ENCODE measurements at regions not wholly inside any gene's neighbourhood (a gene's known extent, or its start where the extent isn't known, plus 50 kb on each side); places are given as distances from the start of the nearest gene placed in this dataset.

DNA sequence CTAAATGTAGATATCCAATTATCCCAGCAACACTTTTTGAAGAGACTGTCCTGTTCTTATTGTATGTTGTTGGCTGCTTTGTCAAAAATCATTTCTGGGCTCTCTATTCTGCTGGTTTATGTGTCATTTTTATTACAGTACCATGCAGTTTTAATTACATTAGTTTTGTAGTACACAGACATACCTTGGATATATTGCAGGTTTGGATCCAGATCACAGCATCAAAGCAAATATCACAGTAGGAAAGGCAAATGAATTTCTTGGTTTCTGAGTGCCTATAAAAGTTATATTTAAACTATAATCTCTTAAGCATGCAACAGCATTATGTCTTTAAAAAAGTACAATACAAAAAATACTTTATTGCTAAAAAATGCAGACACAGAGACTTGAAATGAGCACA, 564.2 kb upstream of the MIR17HG start:
- TF ChIP-seq, protein P1, sequence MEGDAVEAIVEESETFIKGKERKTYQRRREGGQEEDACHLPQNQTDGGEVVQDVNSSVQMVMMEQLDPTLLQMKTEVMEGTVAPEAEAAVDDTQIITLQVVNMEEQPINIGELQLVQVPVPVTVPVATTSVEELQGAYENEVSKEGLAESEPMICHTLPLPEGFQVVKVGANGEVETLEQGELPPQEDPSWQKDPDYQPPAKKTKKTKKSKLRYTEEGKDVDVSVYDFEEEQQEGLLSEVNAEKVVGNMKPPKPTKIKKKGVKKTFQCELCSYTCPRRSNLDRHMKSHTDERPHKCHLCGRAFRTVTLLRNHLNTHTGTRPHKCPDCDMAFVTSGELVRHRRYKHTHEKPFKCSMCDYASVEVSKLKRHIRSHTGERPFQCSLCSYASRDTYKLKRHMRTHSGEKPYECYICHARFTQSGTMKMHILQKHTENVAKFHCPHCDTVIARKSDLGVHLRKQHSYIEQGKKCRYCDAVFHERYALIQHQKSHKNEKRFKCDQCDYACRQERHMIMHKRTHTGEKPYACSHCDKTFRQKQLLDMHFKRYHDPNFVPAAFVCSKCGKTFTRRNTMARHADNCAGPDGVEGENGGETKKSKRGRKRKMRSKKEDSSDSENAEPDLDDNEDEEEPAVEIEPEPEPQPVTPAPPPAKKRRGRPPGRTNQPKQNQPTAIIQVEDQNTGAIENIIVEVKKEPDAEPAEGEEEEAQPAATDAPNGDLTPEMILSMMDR (IDR thresholded peaks at IDR 0.05): no peak
- no peak for TF ChIP-seq POLR2A (IDR thresholded peaks at IDR 0.05)
- no peaks in the 10 kb centered on the region for H3K27me3 ChIP-seq
- no peak overlapping the region for H3K27ac ChIP-seq
- DNase-seq: no peak
- no peaks in the 10 kb centered on the region for H3K4me1 ChIP-seq
- no peaks in the 10 kb centered on the region for H3K9me3 ChIP-seq
- no peak overlapping the region for H3K4me3 ChIP-seq (replicated peaks in 1 of 3)
- intact Hi-C loops (cut with DNase I): no loop called here
- no peaks in the 10 kb centered on the region for H3K36me3 ChIP-seq

DNA sequence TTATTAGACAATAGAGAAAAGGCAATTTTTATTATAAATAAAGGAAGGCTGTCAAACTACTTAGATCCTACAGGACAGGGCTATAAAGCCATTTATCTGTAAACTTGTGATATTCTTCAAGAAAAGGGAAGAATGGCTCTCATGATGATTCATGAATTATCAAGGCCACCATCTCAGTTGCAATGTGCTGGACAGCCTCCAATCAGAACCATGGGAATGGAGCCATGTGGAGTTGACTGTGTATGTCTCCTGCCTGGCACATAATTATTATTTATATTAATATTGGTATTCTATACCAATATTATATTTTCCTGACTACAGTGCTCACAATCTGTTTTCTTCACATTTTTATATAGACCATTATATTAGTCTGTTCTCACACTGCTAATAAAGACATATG, 560.5 kb upstream of the MIR17HG start:
- TF ChIP-seq, protein P1 (IDR thresholded peaks at IDR 0.05): no peak
- TF ChIP-seq POLR2A (IDR thresholded peaks at IDR 0.05): no peak
- no peaks in the 10 kb centered on the region for H3K27me3 ChIP-seq
- no peaks in the 10 kb centered on the region for H3K9me3 ChIP-seq
- H3K36me3 ChIP-seq: no peaks in the 10 kb centered on the region
- no peak for DNase-seq
- H3K4me1 ChIP-seq: no peaks in the 10 kb centered on the region
- intact Hi-C loops (cut with DNase I): no loop called here
- no peak overlapping the region for H3K4me3 ChIP-seq (replicated peaks in 1 of 3)
- no peak overlapping the region for H3K27ac ChIP-seq

DNA sequence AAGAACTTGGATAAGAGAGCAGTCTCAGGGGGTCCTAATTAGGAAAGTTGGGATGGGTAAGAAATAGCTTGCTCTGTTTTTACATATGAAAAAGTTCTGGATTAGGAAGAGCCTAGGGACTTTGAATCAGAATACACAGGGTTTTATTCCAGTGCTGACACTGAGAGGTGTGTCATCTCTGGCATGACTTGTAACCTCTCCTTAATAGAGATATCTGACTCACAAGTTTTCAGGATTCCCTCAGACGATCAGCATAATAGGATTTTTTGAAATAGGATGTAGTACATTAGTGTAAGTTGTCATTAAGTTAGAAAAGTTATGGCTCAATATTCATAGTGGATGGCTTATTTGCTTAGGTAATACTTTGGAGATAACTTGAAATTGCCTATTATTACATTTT, 555.2 kb upstream of the MIR17HG start:
- 75 to 96% methylated on average over 1 of the region's 1 CpG for whole genome bisulfite sequencing, 2 donors
- intact Hi-C loops (cut with DNase I): no loop called here
- DNase-seq: no peak
- TF ChIP-seq, protein P1 (IDR thresholded peaks at IDR 0.05): no peak
- no peak for TF ChIP-seq POLR2A (IDR thresholded peaks at IDR 0.05)
- no peaks in the 10 kb centered on the region for H3K9me3 ChIP-seq
- H3K36me3 ChIP-seq: no peaks in the 10 kb centered on the region
- H3K4me3 ChIP-seq (replicated peaks in 1 of 3): no peak overlapping the region
- no peaks in the 10 kb centered on the region for H3K27me3 ChIP-seq
- no peaks in the 10 kb centered on the region for H3K4me1 ChIP-seq
- no peak overlapping the region for H3K27ac ChIP-seq

DNA sequence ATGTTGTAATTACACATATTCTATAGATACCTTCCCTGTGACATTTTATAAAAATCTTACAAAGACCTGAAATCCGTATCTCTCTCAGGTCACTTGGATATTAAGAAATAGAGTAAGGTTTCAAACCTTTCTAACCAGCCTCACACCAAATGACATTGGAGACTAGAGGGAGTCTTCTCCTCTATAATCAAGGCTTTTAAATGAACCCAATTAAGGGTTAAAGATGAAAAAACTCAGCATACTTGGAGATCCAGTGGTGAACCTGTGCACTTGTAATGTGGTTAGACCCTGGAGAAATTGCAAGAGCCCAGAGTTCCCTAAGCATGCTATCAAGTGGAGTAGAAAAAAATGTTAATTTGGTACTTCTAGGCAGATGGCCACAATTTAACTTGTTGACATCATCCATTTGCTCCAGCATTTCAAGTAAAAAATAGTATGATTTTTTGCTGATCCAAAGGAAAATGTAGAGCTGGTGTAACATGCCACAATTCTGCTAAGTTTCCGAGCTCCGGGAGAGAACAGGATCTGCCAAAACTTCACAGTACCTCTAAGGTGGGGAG, 554.1 kb upstream of the MIR17HG start:
- intact Hi-C loops (cut with DNase I): no loop called here
- Histone ChIP-seq H3K27me3 (no peaks in the 10 kb centered on the region), H3K4me1 (no peaks in the 10 kb centered on the region), H3K36me3 (no peaks in the 10 kb centered on the region), H3K4me3 (replicated peaks in 1 of 3) (no peak overlapping the region), H3K27ac (no peak overlapping the region), H3K9me3 (no peaks in the 10 kb centered on the region)
- TF ChIP-seq, protein P1 (IDR thresholded peaks at IDR 0.05): no peak
- TF ChIP-seq POLR2A (IDR thresholded peaks at IDR 0.05): no peak
- DNase-seq: no peak
- 79 to 80% methylated on average over 3 of the region's 3 CpGs for WGBS, 2 donors

DNA sequence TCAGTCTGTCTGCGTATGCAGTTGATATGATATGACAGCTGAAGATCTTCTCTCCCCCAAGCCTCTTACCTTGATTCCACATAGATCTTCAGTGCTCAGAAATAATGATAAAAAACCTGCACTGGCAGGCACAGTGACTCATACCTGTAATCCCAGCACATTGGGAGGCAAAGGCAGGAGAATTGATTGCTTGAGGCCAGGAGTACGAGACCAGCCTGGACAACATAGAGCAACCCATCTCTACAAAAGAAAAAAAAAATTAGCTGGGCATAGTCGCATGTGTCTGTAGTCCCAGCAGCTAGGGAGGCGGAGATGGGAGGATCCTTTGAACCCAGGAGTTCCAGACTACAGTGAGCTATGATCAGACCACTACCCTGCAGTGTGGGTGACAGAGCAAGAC, 551.0 kb upstream of the MIR17HG start:
- peaks cover 2 to 4% of the 10 kb centered on the region in 2 donors for H3K4me1 ChIP-seq
- no peaks in the 10 kb centered on the region for H3K27me3 ChIP-seq
- intact Hi-C loops (cut with DNase I): no loop called here
- no peak overlapping the region for H3K27ac ChIP-seq
- H3K36me3 ChIP-seq: no peaks in the 10 kb centered on the region
- no peaks in the 10 kb centered on the region for H3K9me3 ChIP-seq
- no peak for TF ChIP-seq POLR2A (IDR thresholded peaks at IDR 0.05)
- TF ChIP-seq, protein P1 (IDR thresholded peaks at IDR 0.05): no peak
- H3K4me3 ChIP-seq (replicated peaks in 1 of 3): no peak overlapping the region
- WGBS, 2 donors: 94 to 97% methylated on average over 4 of the region's 4 CpGs
- no peak for DNase-seq

Measured in thyroid gland (tissue), 4 donors.